IPS-NIHi11 (cell line): ENCODE measurements at regions not wholly inside any gene's neighbourhood (a gene's known extent, or its start where the extent isn't known, plus 50 kb on each side); places are given as distances from the start of the nearest gene placed in this dataset.
"Not testable (repeated sequence)": the region's sequence is repeated elsewhere in the genome, so short reads cannot be mapped to it uniquely, and the experiment has no call there.

ENCODE experiments used
- DNase-seq: peaks from one replicate; pipeline ENCODE4 v3.0.0; 2012; ENCODE audit warnings: mixed read lengths, low spot score

- no peak for DNase-seq
Observed at GRCh38 chr3:66633402-66634381, 132.9 kb upstream of the LRIG1 start.

GRCh38 chr3:66638717-66639116 is 137.9 kb upstream of the LRIG1 start:
- peak; percentile 44 for DNase-seq

- DNase-seq = no peak
Observed at GRCh38 chr3:66639809-66640356, 139.1 kb upstream of the LRIG1 start.

GRCh38 chr3:66642019-66642418 is 141.2 kb upstream of the LRIG1 start:
- no peak for DNase-seq

- DNase-seq = no peak
Observed at GRCh38 chr3:66642484-66642883, 141.7 kb upstream of the LRIG1 start.

GRCh38 chr3:66644549-66644948 is 143.7 kb upstream of the LRIG1 start:
- DNase-seq = no peak

GRCh38 chr3:66648975-66649374 is 148.2 kb upstream of the LRIG1 start:
- no peak for DNase-seq

GRCh38 chr3:66651520-66651919 is 150.7 kb upstream of the LRIG1 start:
- DNase-seq = not testable (repeated sequence)

- DNase-seq = not testable (repeated sequence)
Observed at GRCh38 chr3:66652100-66652499, 151.3 kb upstream of the LRIG1 start.

GRCh38 chr3:66655044-66655443 is 154.2 kb upstream of the LRIG1 start:
- DNase-seq = no peak

- no peak for DNase-seq
Observed at GRCh38 chr3:66655671-66656070, 154.8 kb upstream of the LRIG1 start.

GRCh38 chr3:66656609-66657008 is 155.8 kb upstream of the LRIG1 start:
- no peak for DNase-seq

- no peak for DNase-seq
Observed at GRCh38 chr3:66659056-66659455, 158.2 kb upstream of the LRIG1 start.

GRCh38 chr3:66661628-66662027 is 160.8 kb upstream of the LRIG1 start:
- no peak for DNase-seq

- DNase-seq = no peak
Observed at GRCh38 chr3:66662894-66663293, 162.1 kb upstream of the LRIG1 start.

GRCh38 chr3:66665021-66665695 is 164.3 kb upstream of the LRIG1 start:
- DNase-seq = no peak

GRCh38 chr3:66666362-66666761 is 165.5 kb upstream of the LRIG1 start:
- no peak for DNase-seq

- DNase-seq = no peak
Observed at GRCh38 chr3:66667263-66667662, 166.4 kb upstream of the LRIG1 start.

- DNase-seq = no peak
Observed at GRCh38 chr3:66671291-66671690, 170.5 kb upstream of the LRIG1 start.

GRCh38 chr3:66672830-66673229 is 172.0 kb upstream of the LRIG1 start:
- DNase-seq = no peak

GRCh38 chr3:66673293-66673692 is 172.5 kb upstream of the LRIG1 start:
- DNase-seq = no peak

- DNase-seq = no peak
Observed at GRCh38 chr3:66675366-66675765, 174.5 kb upstream of the LRIG1 start.
